BLaER1 treated with 17β-estradiol and CSF1 and Interleukin-3, amounts not matched to agents 10 nM and 100 nM (cell line): ENCODE measurements at regions not wholly inside any gene's neighbourhood (a gene's known extent, or its start where the extent isn't known, plus 50 kb on each side); places are given as distances from the start of the nearest gene placed in this dataset.

Source experiments
- H3K27ac ChIP-seq, 11 experiments: shearing (Covaris generic); formaldehyde crosslinking; 2 replicates each; pipeline ENCODE4 v1.8.1; 2022
- H3K27me3 ChIP-seq, 11 experiments: shearing (Covaris generic); formaldehyde crosslinking; 2 replicates each; pipeline ENCODE4 v1.8.1; 2022
- H3K36me3 ChIP-seq, 11 experiments: shearing (Covaris generic); formaldehyde crosslinking; 2 replicates each; pipeline ENCODE4 v1.8.1; 2022
- H3K4me1 ChIP-seq, 10 experiments: shearing (Covaris generic); formaldehyde crosslinking; 2 replicates each; pipeline ENCODE4 v1.8.1; 2022
- H3K4me2 ChIP-seq, 11 experiments: shearing (Covaris generic); formaldehyde crosslinking; 2 replicates each; pipeline ENCODE4 v1.8.1; 2022
- H3K4me3 ChIP-seq, 10 experiments: shearing (Covaris generic); formaldehyde crosslinking; 2 replicates each; pipeline ENCODE4 v1.8.1; 2022
- H3K9ac ChIP-seq, 11 experiments: shearing (Covaris generic); formaldehyde crosslinking; 2 replicates each; pipeline ENCODE4 v1.8.1; 2022
- H3K9me3 ChIP-seq, 11 experiments: shearing (Covaris generic); formaldehyde crosslinking; replicated peaks in 1 of 11; 2 replicates each; pipeline ENCODE4 v1.8.1; 2022
- H4K20me1 ChIP-seq, 11 experiments: shearing (Covaris generic); formaldehyde crosslinking; 2 replicates each; pipeline ENCODE4 v1.8.1; 2022
- Cebpa-rat ChIP-seq, 11 experiments: shearing (Covaris generic); IDR thresholded peaks; 2 replicates each; pipeline ENCODE4 v1.8.1; 2022

DNA sequence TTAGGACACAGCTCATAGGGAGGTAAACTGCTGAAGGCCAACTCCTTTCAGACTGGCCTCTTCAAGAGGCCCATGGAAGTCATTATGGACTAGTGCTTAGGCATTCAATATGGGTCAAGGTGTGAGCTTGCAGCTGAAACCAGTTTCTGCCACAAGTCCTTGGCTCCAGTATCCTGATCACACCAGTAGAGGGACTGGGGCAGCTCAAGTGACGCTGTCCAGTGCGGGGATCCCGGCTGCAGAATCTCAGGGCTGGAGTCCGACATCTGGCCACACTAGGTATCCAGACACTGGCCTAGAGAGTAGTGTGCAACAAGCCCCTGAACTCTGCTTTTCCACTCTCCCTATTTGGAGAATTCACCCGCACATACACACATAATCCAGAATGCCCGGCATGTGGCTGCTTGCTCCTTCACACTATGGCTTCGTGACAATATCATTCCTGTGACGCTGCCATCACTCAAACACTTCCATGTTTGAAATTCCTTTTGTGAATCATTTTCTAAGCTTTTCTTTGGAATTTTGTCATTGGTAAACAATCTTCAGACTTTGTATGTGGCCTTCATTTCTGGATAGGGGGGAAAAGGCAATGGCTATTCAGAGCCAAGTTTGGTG lies 425.1 kb downstream of the EFNB2 start:
- H3K27ac ChIP-seq, result no peak overlapping the region

DNA sequence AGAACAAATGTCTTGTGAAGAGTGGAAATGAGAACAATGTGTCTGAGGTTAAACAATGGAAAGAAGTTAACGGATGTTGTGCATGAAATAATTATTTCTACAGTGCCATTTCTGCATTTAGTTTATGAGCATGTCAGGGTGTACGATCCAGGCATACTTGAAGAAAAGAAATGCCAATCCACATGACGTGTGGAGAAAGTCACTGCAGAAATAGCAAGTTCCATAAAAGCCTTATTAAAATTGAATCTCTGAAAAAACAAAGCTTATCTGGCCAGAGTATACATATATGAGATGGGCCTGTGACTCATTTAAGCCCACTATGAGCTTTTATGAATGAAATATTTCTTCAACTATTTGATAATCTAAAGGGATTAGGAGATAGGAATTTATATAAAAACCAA lies 426.1 kb downstream of the EFNB2 start:
- no peak overlapping the region for H3K27ac ChIP-seq
- H3K4me3 ChIP-seq, result no peak overlapping the region

More for the DNA sequence above, 425.1 kb downstream of the EFNB2 start:
- H3K27me3 ChIP-seq, result no peaks in the 10 kb centered on the region
- no peak overlapping the region for H3K4me2 ChIP-seq
- no peaks in the 10 kb centered on the region for H3K36me3 ChIP-seq
- H3K9ac ChIP-seq, result no peak overlapping the region
- H3K9me3 ChIP-seq, result no peaks in the 10 kb centered on the region
- no peak overlapping the region for H3K4me3 ChIP-seq
- no peaks in the 10 kb centered on the region for H4K20me1 ChIP-seq
- no peak for TF ChIP-seq Cebpa-rat (IDR thresholded peaks at IDR 0.05)
- no peaks in the 10 kb centered on the region for H3K4me1 ChIP-seq

GRCh38 chr13:106108346-106108745 lies 427.1 kb downstream of the EFNB2 start:
- H3K4me1 ChIP-seq, result peaks cover 0 to 13% (median 4%) of the 10 kb centered on the region in 10 experiments; a peak in 10 of 20 replicates
- no peaks in the 10 kb centered on the region for H3K36me3 ChIP-seq
- H3K4me2 ChIP-seq, result no peak overlapping the region
- H4K20me1 ChIP-seq, result no peaks in the 10 kb centered on the region
- H3K27me3 ChIP-seq, result no peaks in the 10 kb centered on the region
- no peak overlapping the region for H3K27ac ChIP-seq
- no peak overlapping the region for H3K9ac ChIP-seq
- no peak overlapping the region for H3K4me3 ChIP-seq
- TF ChIP-seq Cebpa-rat (IDR thresholded peaks at IDR 0.05), result no peak
- no peaks in the 10 kb centered on the region for H3K9me3 ChIP-seq

More for the DNA sequence above, 426.1 kb downstream of the EFNB2 start:
- Histone ChIP-seq H3K27me3 (no peaks in the 10 kb centered on the region), H4K20me1 (no peaks in the 10 kb centered on the region), H3K9me3 (no peaks in the 10 kb centered on the region), H3K9ac (no peak overlapping the region), H3K36me3 (no peaks in the 10 kb centered on the region), H3K4me2 (no peak overlapping the region), H3K4me1 (peaks cover 0 to 3% (median 0%) of the 10 kb centered on the region in 10 experiments; a peak in 4 of 20 replicates)
- TF ChIP-seq Cebpa-rat (IDR thresholded peaks at IDR 0.05), result no peak

DNA sequence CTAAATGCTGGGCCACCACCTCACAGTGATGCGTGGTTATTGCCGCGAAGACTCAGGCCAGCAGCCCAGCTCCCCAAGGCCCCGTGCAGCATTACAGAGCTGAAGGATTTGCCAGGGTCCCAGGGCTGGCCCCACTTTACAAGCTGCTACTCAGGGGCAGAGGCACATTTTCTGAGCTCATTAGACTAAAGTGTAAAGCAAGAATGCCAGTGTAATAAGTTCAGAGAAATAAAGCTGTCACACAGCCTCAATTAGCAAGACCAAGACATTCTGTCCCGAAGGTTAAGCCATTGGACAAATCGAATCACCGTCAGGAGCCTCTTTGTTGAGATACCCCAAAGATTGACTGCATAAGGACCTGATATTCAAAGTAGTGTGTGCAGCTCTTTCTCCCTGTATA lies 428.4 kb downstream of the EFNB2 start:
- TF ChIP-seq Cebpa-rat (IDR thresholded peaks at IDR 0.05), result no peak
- H3K4me1 ChIP-seq, result peaks cover 4 to 16% (median 13%) of the 10 kb centered on the region in 10 experiments; a peak in 16 of 20 replicates

GRCh38 chr13:106105153-106105552 lies 430.3 kb downstream of the EFNB2 start:
- Histone ChIP-seq H3K4me2 (no peak overlapping the region), H3K27ac (no peak overlapping the region), H3K27me3 (no peaks in the 10 kb centered on the region)

More for the DNA sequence above, 428.4 kb downstream of the EFNB2 start:
- Histone ChIP-seq H3K4me2 (no peak overlapping the region), H3K36me3 (no peaks in the 10 kb centered on the region), H4K20me1 (no peaks in the 10 kb centered on the region), H3K9me3 (peaks cover 0 to 5% (median 0%) of the 10 kb centered on the region in 11 experiments; a peak in 1 of 22 replicates), H3K27ac (no peak overlapping the region), H3K4me3 (no peak overlapping the region), H3K27me3 (no peaks in the 10 kb centered on the region), H3K9ac (no peak overlapping the region)

GRCh38 chr13:106104281-106104901 lies 431.1 kb downstream of the EFNB2 start:
- Histone ChIP-seq H3K4me2 (peak overlapping the region in 4 of 11 experiments; percentile 5 to 60 (median 48); a peak in 6 of 22 replicates), H3K9ac (no peak overlapping the region)
- TF ChIP-seq Cebpa-rat (IDR thresholded peaks at IDR 0.05), result no peak

More at GRCh38 chr13:106105153-106105552, 430.3 kb downstream of the EFNB2 start:
- H3K4me3 ChIP-seq, result no peak overlapping the region
- no peak for TF ChIP-seq Cebpa-rat (IDR thresholded peaks at IDR 0.05)
- peaks cover 0 to 6% (median 0%) of the 10 kb centered on the region in 11 experiments; a peak in 1 of 22 replicates for H3K9me3 ChIP-seq
- H3K4me1 ChIP-seq, result peaks cover 18 to 35% (median 30%) of the 10 kb centered on the region in 10 experiments
- H3K36me3 ChIP-seq, result no peaks in the 10 kb centered on the region
- no peak overlapping the region for H3K9ac ChIP-seq
- H4K20me1 ChIP-seq, result no peaks in the 10 kb centered on the region

DNA sequence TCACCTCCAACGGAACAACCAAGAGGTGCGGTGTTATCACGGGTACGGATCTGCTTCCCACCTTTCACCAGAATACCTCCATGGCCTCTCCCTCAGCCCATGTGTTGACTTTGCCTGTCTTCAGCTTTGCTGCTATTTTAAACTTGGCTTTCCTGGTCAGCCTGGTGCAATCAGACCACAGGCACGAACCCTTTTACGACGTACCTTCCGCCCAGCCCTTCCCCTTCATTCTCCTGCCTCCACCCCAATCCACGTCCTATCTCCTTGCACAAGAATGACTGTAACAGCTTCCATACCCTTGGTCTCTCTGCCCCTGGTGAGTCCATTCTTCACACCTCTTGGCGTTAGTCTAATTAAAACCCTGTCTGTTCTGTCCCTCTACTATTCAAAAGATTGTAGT lies 431.7 kb downstream of the EFNB2 start:
- no peaks in the 10 kb centered on the region for H3K27me3 ChIP-seq
- peaks cover 23 to 45% (median 38%) of the 10 kb centered on the region in 10 experiments for H3K4me1 ChIP-seq
- no peak overlapping the region for H3K9ac ChIP-seq
- H3K9me3 ChIP-seq, result peaks cover 0 to 6% (median 0%) of the 10 kb centered on the region in 11 experiments; a peak in 1 of 22 replicates
- no peak overlapping the region for H3K27ac ChIP-seq
- TF ChIP-seq Cebpa-rat (IDR thresholded peaks at IDR 0.05), result no peak
- H3K4me3 ChIP-seq, result no peak overlapping the region
- peak overlapping the region in 4 of 11 experiments; percentile 5 to 60 (median 48); a peak in 7 of 22 replicates for H3K4me2 ChIP-seq
- no peaks in the 10 kb centered on the region for H3K36me3 ChIP-seq
- H4K20me1 ChIP-seq, result no peaks in the 10 kb centered on the region

More at GRCh38 chr13:106104281-106104901, 431.1 kb downstream of the EFNB2 start:
- H3K4me3 ChIP-seq, result no peak overlapping the region
- H3K36me3 ChIP-seq, result no peaks in the 10 kb centered on the region
- H3K27ac ChIP-seq, result no peak overlapping the region
- H3K4me1 ChIP-seq, result peaks cover 23 to 43% (median 37%) of the 10 kb centered on the region in 10 experiments
- H3K9me3 ChIP-seq, result peaks cover 0 to 6% (median 0%) of the 10 kb centered on the region in 11 experiments; a peak in 1 of 22 replicates
- no peaks in the 10 kb centered on the region for H3K27me3 ChIP-seq
- no peaks in the 10 kb centered on the region for H4K20me1 ChIP-seq

DNA sequence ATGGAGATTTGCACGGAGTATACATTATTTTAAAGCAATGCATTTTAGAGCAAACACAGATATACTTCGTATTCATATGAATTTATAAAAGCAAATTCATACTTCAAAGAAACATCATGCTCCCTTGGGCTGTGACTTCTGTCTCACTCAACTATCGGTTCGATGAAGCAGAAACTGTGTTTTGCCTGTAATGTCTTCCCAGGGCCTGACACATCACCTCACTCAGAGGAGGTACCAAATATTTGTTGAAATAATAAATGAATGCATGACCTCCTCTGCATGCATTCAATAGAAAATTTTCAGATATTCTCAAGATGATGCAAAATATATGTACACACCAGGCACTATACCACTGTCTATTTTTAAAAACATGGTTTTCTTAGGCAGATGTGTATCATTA lies 432.7 kb downstream of the EFNB2 start:
- H4K20me1 ChIP-seq, result no peaks in the 10 kb centered on the region
- no peak overlapping the region for H3K4me3 ChIP-seq
- H3K4me2 ChIP-seq, result peak overlapping the region in 6 of 11 experiments; percentile 3 to 85 (median 80); a peak in 9 of 22 replicates
- no peaks in the 10 kb centered on the region for H3K27me3 ChIP-seq
- H3K9ac ChIP-seq, result no peak overlapping the region
- no peak for TF ChIP-seq Cebpa-rat (IDR thresholded peaks at IDR 0.05)
- H3K4me1 ChIP-seq, result peaks cover 23 to 54% (median 38%) of the 10 kb centered on the region in 10 experiments
- no peak overlapping the region for H3K27ac ChIP-seq
- peaks cover 0 to 6% (median 0%) of the 10 kb centered on the region in 11 experiments; a peak in 1 of 22 replicates for H3K9me3 ChIP-seq
- H3K36me3 ChIP-seq, result no peaks in the 10 kb centered on the region

DNA sequence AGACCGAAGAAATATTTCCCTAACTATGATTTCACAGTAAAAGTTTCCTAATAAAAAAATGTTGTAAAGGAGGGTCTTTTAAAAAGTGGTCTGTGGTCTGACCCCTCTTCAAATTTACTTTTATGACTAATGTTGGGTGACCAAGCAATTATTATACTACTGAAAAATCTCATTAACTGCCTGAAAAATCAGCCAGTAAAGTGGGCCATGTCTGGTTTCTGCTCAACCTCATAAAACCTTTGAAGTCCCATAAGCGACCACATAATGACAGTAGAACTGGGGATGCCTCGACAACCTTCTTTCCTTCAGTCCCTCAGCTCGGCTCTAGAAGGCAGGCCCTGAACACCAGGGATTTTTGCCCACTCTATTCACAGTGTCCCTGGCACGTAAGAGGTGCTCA lies 434.3 kb downstream of the EFNB2 start:
- H3K4me3 ChIP-seq, result no peak overlapping the region
- H3K4me1 ChIP-seq, result peaks cover 23 to 56% (median 38%) of the 10 kb centered on the region in 10 experiments
- no peaks in the 10 kb centered on the region for H3K36me3 ChIP-seq
- TF ChIP-seq Cebpa-rat (IDR thresholded peaks at IDR 0.05), result no peak
- H3K27me3 ChIP-seq, result no peaks in the 10 kb centered on the region
- H3K4me2 ChIP-seq, result peak overlapping the region; percentile 73 to 86 (median 79)
- H4K20me1 ChIP-seq, result no peaks in the 10 kb centered on the region
- H3K9me3 ChIP-seq, result peaks cover 0 to 6% (median 0%) of the 10 kb centered on the region in 11 experiments; a peak in 1 of 22 replicates
- peak overlapping the region in 2 of 11 experiments; percentile 47 to 48; a peak in 3 of 22 replicates for H3K9ac ChIP-seq
- H3K27ac ChIP-seq, result peak overlapping the region in 10 of 11 experiments; percentile 3 to 77 (median 50); a peak in 13 of 22 replicates
